ENCODE measurements at regions not wholly inside any gene's neighbourhood (a gene's known extent, or its start where the extent isn't known, plus 50 kb on each side); places are given as distances from the start of the nearest gene placed in this dataset.
A peak's percentile ranks its signal among the peaks of the same experiment; 100 is the strongest.

DNA sequence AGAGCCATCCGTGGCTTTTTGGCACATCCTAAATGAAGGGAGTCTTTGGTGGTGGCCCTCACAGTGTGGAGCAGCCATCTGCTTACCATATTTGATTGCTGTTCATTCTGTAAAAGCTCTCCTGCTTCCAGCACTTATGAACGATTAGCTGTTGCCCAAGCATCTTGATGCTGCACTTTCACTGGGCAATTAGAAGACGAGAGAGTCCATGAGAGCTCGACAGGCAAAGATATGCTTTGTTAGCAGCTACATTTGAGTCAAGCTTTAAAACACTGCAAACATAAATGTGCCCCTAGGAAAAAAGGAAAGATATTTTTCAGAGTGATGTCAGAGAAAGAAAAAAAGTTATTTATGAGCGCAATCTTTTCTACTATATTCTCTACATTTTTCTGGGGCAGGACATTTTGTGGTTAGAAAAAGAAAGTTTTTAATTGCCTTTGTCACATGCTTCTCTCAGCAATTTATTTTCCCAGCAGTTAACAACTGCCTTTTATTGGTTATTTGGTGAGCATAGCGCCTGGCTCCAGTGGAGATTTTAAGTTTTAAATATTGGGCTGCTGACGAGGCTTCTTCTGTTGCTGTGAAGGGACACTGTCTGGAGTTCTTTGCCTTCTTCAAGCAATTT lies 468.4 kb downstream of the C3orf38 start:
- POLR2A ChIA-PET, result no interaction called here
- DNase-seq (ENCODE audit: extremely low spot score), result peak; percentile 8
- TF ChIP-seq FOXM1 (IDR thresholded peaks at IDR 0.05; ENCODE audit: borderline replicate concordance) (no peak), LEF1 (IDR thresholded peaks at IDR 0.05; ENCODE audit: borderline replicate concordance) (no peak), TARDBP (IDR thresholded peaks at IDR 0.05) (no peak), FOXK2 (IDR thresholded peaks at IDR 0.05) (no peak), ELF4 (IDR thresholded peaks at IDR 0.05) (no peak), BHLHE40 (IDR thresholded peaks at IDR 0.05; ENCODE audit: borderline replicate concordance) (no peak), SP1 (IDR thresholded peaks at IDR 0.05) (no peak)
- TF ChIP-seq, protein P1, sequence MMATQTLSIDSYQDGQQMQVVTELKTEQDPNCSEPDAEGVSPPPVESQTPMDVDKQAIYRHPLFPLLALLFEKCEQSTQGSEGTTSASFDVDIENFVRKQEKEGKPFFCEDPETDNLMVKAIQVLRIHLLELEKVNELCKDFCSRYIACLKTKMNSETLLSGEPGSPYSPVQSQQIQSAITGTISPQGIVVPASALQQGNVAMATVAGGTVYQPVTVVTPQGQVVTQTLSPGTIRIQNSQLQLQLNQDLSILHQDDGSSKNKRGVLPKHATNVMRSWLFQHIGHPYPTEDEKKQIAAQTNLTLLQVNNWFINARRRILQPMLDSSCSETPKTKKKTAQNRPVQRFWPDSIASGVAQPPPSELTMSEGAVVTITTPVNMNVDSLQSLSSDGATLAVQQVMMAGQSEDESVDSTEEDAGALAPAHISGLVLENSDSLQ (IDR thresholded peaks at IDR 0.05), result no peak
- CTCF ChIA-PET, result no interaction called here

- CTCF ChIA-PET, result no interaction called here
- DNase-seq (ENCODE audit: extremely low spot score), result no peak
- POLR2A ChIA-PET, result no interaction called here
- TF ChIP-seq FOXM1 (IDR thresholded peaks at IDR 0.05; ENCODE audit: borderline replicate concordance) (no peak), SP1 (IDR thresholded peaks at IDR 0.05) (no peak), NFRKB (IDR thresholded peaks at IDR 0.05) (no peak), SUZ12 (IDR thresholded peaks at IDR 0.05) (no peak), HDGF (IDR thresholded peaks at IDR 0.05; ENCODE audit: borderline replicate concordance) (no peak), LEF1 (IDR thresholded peaks at IDR 0.05; ENCODE audit: borderline replicate concordance) (no peak), FOXA1 (IDR thresholded peaks at IDR 0.05) (no peak), CTBP1 (IDR thresholded peaks at IDR 0.05; ENCODE audit: borderline replicate concordance) (no peak), BHLHE40 (IDR thresholded peaks at IDR 0.05; ENCODE audit: borderline replicate concordance) (no peak), ZNF384 (IDR thresholded peaks at IDR 0.05) (no peak), ARNT (IDR thresholded peaks at IDR 0.05) (no peak), FOXK2 (IDR thresholded peaks at IDR 0.05) (no peak), ELF4 (IDR thresholded peaks at IDR 0.05) (no peak)
- TF ChIP-seq, protein P1 (IDR thresholded peaks at IDR 0.05), result no peak
These were observed 471.8 kb downstream of the C3orf38 start for GRCh38 chr3:88621586-88621985.

DNA sequence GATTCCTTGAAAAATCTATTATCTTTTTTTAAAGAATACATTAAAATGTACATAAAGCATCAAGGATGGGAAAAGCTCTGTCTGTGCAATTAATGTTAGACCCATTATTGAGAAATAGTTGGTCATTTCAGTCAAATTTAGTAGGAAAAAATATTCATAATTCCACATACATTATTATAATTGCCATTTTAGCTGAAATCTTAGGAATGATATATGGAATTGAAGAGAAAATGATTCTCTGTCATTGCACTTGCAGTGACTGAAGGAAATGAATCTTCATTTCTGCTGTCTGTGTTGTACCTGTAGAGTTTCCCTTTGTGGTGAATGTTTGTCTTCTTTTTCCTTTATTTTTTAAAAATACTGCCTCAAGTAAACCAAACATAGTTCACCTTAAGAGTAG lies 473.9 kb downstream of the C3orf38 start:
- no peak for DNase-seq (ENCODE audit: extremely low spot score)
- CTCF ChIA-PET, result no interaction called here
- POLR2A ChIA-PET, result no interaction called here
- TF ChIP-seq, protein P1 (IDR thresholded peaks at IDR 0.05), result no peak
- TF ChIP-seq SUZ12 (IDR thresholded peaks at IDR 0.05) (no peak), L3MBTL2 (conservative IDR thresholded peaks at IDR 0.05) (no peak), NFRKB (IDR thresholded peaks at IDR 0.05) (no peak), LEF1 (IDR thresholded peaks at IDR 0.05; ENCODE audit: borderline replicate concordance) (no peak), ELF4 (IDR thresholded peaks at IDR 0.05) (no peak), HDGF (IDR thresholded peaks at IDR 0.05; ENCODE audit: borderline replicate concordance) (no peak), FOXM1 (IDR thresholded peaks at IDR 0.05; ENCODE audit: borderline replicate concordance) (no peak), FOXK2 (IDR thresholded peaks at IDR 0.05) (no peak), FOXA1 (IDR thresholded peaks at IDR 0.05) (no peak), ZNF384 (IDR thresholded peaks at IDR 0.05) (no peak), CTBP1 (IDR thresholded peaks at IDR 0.05; ENCODE audit: borderline replicate concordance) (no peak), ARNT (IDR thresholded peaks at IDR 0.05) (no peak), TARDBP (IDR thresholded peaks at IDR 0.05) (no peak), BHLHE40 (IDR thresholded peaks at IDR 0.05; ENCODE audit: borderline replicate concordance) (no peak)

DNA sequence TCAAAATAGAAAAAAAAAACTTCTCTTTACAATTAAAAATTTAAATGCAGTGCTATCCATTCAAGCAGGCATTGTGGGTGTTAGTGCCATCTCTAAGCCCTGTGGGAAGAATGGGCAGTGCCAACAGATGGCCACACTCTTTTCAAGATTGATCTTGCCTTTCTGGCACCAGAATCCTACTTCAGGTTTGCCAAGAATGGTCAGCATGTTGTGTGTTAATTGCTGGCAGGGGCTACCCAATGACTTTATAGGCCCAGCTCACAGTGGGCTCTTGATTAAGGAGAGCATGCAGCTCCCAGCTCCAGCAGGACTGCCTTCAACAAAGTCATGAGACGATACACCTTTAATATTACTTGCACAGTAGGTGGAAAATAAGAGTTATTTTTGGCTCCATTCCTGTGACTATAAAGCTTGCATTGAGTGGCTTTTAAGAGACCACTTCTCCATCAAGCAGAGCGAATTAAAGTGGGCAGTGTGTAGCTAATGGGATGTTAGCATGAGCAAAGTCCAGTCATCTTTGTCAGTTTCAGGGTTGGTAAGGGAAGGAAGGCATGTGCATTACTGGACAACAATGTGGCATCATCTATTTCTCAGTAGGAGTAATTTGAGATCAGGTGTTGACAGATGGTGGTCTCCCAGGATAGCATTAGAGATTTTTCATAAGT lies 476.8 kb downstream of the C3orf38 start:
- DNase-seq (ENCODE audit: extremely low spot score), result no peak
- no peak for TF ChIP-seq LEF1 (IDR thresholded peaks at IDR 0.05; ENCODE audit: borderline replicate concordance)
- CTCF ChIA-PET, result no interaction called here
- POLR2A ChIA-PET, result no interaction called here

DNA sequence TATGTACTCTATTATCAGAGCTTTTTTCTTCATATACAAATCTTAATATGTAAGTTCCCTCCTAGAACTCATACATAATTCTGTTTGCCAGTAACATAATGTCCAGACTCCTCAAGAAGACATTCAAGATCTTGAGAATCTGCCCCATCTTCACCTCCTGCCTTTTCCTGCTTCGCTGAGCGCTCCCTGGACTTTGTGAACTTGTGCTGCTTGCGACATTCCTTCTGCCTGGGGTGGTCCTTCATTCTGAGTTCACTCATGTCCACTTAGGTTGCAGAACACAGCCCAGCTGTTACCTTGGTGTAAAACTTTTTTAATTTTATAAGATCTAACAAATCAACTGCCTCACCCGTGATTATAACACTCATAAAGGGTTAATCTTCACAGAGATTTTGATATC lies 478.5 kb upstream of the EPHA3 start:
- CTCF ChIA-PET, result no interaction called here
- TF ChIP-seq SP1 (IDR thresholded peaks at IDR 0.05) (no peak), BHLHE40 (IDR thresholded peaks at IDR 0.05; ENCODE audit: borderline replicate concordance) (no peak)
- POLR2A ChIA-PET, result no interaction called here
- no peak for DNase-seq (ENCODE audit: extremely low spot score)

GRCh38 chr3:88632226-88632625 lies 475.2 kb upstream of the EPHA3 start:
- ChIA-PET POLR2A (no interaction called here), CTCF (interaction anchor here (0.5 kb wide), 1 partner anchor 31 kb away, joined by 3 read pairs; no protein-coding TSS in a partner anchor)
- TF ChIP-seq, protein P1 (IDR thresholded peaks at IDR 0.05), result no peak
- TF ChIP-seq FOXA1 (IDR thresholded peaks at IDR 0.05) (no peak), NFRKB (IDR thresholded peaks at IDR 0.05) (no peak), L3MBTL2 (conservative IDR thresholded peaks at IDR 0.05) (no peak), HDGF (IDR thresholded peaks at IDR 0.05; ENCODE audit: borderline replicate concordance) (no peak), TARDBP (IDR thresholded peaks at IDR 0.05) (no peak), SUZ12 (IDR thresholded peaks at IDR 0.05) (no peak), ARNT (IDR thresholded peaks at IDR 0.05) (no peak), ZNF384 (IDR thresholded peaks at IDR 0.05) (no peak), FOXK2 (IDR thresholded peaks at IDR 0.05) (no peak)
- no peak for DNase-seq (ENCODE audit: extremely low spot score)

Measured in HEK293T (cell line).